Right renal cortex interstitium (tissue), 3 donors: ENCODE measurements at regions not wholly inside any gene's neighbourhood (a gene's known extent, or its start where the extent isn't known, plus 50 kb on each side); places are given as distances from the start of the nearest gene placed in this dataset.

Source experiments
- DNase-seq, 3 donors: peaks; one replicate each; pipeline ENCODE4 v3.0.0-alpha.2; 2013; ENCODE audit warnings: low read depth in 3 of 3, low spot score in 2 of 3

- DNase-seq: no peak
Observed at GRCh38 chr6:102407886-102408741, 1014.6 kb downstream of the GRIK2 start.

- DNase-seq: no peak
Observed at GRCh38 chr6:102405860-102406259, 1012.4 kb downstream of the GRIK2 start.

GRCh38 chr6:102402635-102403329, 1009.3 kb downstream of the GRIK2 start:
- no peak for DNase-seq

GRCh38 chr6:102398788-102399390, 1005.4 kb downstream of the GRIK2 start:
- DNase-seq: no peak

GRCh38 chr6:102390541-102390940, 997.0 kb downstream of the GRIK2 start:
- DNase-seq: no peak

GRCh38 chr6:102389994-102390393, 996.5 kb downstream of the GRIK2 start:
- DNase-seq: no peak

- no peak for DNase-seq
Observed at GRCh38 chr6:102387326-102388033, 994.0 kb downstream of the GRIK2 start.

- DNase-seq: no peak
Observed at GRCh38 chr6:102381203-102381602, 987.7 kb downstream of the GRIK2 start.

- no peak for DNase-seq
Observed at GRCh38 chr6:102356170-102356569, 962.7 kb downstream of the GRIK2 start.

GRCh38 chr6:102355578-102355977, 962.1 kb downstream of the GRIK2 start:
- DNase-seq: no peak

- no peak for DNase-seq
Observed at GRCh38 chr6:102352552-102352951, 959.0 kb downstream of the GRIK2 start.

GRCh38 chr6:102344769-102345168, 951.3 kb downstream of the GRIK2 start:
- no peak for DNase-seq

GRCh38 chr6:102340311-102340710, 946.8 kb downstream of the GRIK2 start:
- DNase-seq: no peak

- no peak for DNase-seq
Observed at GRCh38 chr6:102333736-102334135, 940.2 kb downstream of the GRIK2 start.

GRCh38 chr6:102327697-102328225, 934.3 kb downstream of the GRIK2 start:
- DNase-seq: no peak

- no peak for DNase-seq
Observed at GRCh38 chr6:102313699-102314098, 920.2 kb downstream of the GRIK2 start.

GRCh38 chr6:102309700-102310099, 916.2 kb downstream of the GRIK2 start:
- no peak for DNase-seq

GRCh38 chr6:102300350-102300749, 906.8 kb downstream of the GRIK2 start:
- no peak for DNase-seq

- no peak for DNase-seq
Observed at GRCh38 chr6:102298051-102298450, 904.5 kb downstream of the GRIK2 start.
